Stimulated activated CD4-positive, alpha-beta T cell treated with anti-CD3 and anti-CD28 coated beads, Interleukin-15, amount 100 ng/mL, for 1 hour (primary cell): ENCODE measurements at regions not wholly inside any gene's neighbourhood (a gene's known extent, or its start where the extent isn't known, plus 50 kb on each side); places are given as distances from the start of the nearest gene placed in this dataset.
A peak's percentile ranks its signal among the peaks of the same experiment; 100 is the strongest.
"Not testable (repeated sequence)": the region's sequence is repeated elsewhere in the genome, so short reads cannot be mapped to it uniquely, and the experiment has no call there.

Experiments used
- DNase-seq, 2 donors: peaks; one replicate each; pipeline ENCODE4 v3.0.0-alpha.2; 2020; ENCODE audit warnings: low read depth in 1 of 2, low spot score in 1 of 2

DNA sequence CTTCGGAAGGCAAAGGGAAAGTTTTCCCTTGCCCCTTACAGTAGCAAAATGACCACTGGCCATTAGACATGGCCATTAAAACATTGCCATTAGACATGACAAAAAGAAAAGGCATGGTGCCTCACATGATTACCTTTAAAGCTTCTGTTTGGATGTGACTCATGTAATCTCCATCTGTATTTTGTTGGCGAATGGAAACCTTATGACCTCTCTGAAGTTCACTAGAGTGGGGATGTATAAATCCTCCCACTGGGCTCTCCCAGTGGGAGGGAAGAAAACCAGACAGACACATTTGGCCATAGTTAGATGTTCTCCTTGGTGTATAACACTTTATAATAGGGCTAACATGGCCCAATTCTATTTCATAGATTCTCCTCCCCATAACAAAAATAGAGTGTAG lies 152.6 kb downstream of the MAGEB17 start:
- DNase-seq: no peak

DNA sequence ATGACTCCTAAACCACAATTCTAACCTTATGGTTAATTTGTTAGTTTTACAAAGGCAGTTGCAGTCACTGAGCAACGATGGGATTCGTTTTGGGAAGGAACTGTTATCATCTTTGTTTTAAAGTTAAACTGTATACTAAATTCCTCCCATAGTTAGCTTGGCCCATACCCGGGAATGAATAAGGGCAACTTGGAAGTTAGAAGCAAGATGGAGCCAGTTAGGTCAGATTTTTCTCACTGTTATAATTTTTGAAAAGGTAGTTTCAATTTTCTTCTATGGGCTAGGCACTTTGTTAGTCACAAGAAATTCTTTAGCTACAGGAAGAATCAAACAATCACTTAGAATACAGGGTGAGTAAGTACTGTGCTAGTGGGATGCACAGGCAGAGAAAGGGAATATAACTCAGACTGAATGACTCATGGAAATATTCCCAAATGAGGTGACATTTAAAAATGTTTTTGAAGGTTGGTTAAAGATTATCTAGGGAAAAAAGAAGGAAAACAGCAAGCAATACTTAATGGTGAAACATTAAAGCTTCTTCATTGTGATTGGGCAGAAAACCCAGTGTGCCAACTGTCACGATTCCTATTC lies 153.6 kb downstream of the MAGEB17 start:
- no peak for DNase-seq

DNA sequence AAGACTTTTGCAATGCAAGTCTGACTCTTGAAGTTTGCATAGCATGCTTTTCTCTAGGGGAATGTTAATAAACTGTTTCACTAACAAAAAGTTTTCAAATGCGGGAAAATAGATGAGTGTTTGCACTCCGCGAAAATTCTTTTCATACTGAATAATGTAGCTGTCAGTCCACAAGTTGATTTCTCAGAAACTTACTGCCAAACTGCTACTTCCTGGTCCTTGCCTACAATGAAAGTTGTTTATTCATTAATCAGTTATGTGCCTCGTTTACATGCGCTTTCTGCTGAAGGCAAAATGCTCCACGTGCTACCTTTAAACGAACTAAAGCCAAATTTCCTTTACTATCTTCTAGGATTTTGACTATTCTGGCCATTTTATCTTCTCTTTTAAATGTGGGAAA lies 166.2 kb downstream of the MAGEB17 start:
- DNase-seq: no peak

DNA sequence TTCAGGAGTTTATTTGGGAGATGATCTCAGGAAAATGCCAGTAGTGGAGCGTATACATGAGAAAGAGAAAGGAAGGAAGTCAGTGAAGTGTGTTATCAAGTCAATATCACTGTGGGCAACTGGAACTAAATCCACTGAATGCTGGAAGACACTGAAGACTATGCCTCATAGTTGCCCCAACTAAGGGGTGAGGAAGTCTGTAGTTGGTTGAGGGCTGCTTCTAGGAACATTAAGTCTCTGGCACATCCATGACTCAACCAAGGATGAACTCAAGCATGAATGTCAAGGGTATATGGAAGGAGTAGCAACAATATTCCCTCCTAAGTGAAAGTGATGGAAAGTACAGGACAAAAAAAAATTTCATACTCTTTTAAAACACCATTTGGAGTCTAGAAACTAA lies 167.9 kb downstream of the MAGEB17 start:
- no peak for DNase-seq

DNA sequence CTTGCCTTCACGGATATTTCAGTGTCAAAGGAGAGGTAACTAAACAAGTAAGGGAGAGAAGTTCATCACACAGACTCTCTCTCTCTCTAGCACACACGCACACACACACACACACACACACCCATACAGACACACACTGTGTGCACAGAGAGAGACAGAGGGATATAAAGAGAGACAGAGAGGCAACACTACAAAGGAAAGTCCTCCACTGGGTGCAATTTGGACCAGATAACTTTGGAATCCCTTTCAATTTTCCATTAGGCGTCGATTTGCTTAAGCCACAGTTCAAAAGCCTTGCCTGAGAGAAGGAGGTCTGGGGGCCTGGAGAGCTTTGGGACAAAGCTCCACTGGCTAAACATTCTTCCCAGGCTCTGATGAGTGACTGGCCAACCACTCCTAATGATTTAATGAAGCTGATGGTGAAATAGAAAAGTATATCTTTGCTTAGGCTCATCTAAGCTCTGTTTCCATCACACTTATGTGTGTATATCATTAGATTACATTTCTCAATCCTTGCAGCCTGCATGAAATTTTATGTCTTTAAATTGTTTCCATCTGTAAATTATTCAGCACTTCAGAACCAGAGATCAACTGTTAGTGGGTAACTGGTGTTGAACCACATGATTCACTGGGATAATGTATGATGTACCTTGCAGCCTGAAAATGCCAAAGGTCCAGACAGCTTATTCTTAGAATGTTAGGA lies 180.8 kb downstream of the MAGEB17 start:
- DNase-seq: no peak

DNA sequence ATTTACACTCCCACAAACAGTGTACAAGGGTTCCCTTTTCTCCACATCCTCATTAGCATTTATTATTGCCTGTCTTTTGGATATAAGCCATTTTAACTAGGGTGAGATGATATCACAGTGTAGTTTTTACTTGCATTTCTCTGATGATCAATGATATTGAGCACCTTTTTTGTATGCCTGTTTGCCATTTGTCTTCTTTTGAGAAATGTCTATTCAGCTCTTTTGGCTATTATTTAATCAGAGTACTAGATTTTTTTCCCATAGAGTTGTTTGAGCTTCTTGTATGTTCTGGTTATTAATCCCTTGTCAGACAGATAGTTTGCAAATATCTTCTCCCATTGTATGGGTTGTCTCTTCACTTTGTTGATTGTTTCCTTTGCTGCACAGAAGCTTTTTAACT lies 190.6 kb downstream of the MAGEB17 start:
- DNase-seq: no peak

DNA sequence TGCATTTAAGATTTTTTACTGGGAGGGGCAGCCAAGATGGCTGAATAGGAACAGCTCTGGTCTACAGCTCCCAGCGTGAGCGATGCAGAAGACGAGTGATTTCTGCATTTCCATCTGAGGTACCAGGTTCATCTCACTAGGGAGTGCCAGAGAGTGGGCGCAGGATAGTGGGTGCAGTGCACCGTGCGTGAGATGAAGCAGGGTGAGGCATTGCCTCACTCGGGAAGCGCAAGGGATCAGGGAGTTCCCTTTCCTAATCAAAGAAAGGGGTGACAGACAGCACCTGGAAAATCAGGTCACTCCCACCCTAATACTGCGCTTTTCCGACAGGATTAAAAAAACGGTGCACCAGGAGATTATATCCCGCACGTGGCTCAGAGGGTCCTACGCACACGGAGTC lies 192.8 kb downstream of the MAGEB17 start:
- DNase-seq: not testable (repeated sequence)

DNA sequence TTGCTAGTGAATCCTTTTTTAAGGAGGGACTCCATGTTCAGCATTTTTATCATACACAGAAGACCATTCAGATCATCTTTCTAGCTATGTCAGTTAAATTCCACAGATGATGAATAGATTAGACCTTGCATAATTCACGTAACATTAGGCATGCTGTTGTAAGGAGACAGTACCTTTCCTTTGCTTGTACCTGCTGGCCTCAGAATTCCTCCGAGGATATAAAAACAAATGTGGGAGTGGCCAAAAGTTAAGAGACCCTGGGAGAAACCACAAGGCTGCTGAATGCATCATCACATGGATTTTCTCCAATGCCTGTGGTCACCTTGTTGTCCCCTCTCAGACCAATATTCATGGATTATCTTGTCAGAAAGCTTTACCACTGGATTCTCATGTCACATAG lies 201.4 kb downstream of the MAGEB17 start:
- no peak for DNase-seq

DNA sequence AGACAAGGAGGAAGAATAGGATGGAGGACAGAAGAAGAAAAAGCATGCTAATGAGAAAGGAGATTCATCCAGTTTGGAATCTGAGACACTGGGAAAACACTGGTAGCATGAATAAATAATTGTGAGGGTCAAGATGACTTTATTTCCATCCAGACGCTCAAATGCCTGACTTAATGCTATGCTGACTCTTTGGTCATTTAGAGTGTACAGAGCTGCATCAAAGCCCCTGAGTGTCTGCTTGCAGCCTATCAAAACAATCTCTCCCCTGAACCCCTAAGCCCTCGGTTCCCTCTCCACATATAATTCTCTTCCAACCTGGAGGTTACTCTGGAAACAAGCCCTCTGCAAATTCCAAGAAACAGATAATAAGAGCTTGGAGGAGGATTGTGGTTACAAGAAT lies 208.8 kb downstream of the MAGEB17 start:
- no peak for DNase-seq

DNA sequence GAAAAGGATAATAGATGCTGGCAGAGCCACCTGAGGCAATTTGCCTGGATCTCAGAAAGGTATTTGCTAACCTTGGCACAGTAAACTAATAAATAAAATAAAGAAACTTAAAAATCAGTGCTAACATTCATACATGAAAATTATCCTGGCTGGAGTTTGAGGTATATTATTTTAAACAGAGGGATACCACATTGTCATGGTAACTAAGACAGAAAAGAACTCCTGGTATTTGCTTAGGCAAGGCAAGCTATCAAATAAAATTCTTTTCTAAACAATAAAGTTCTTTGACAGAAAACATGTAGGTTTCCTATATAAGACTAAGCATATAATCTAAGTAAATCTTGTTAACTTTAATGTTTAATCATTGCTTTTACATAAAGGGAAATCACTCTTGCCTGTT lies 218.8 kb downstream of the MAGEB17 start:
- no peak for DNase-seq

DNA sequence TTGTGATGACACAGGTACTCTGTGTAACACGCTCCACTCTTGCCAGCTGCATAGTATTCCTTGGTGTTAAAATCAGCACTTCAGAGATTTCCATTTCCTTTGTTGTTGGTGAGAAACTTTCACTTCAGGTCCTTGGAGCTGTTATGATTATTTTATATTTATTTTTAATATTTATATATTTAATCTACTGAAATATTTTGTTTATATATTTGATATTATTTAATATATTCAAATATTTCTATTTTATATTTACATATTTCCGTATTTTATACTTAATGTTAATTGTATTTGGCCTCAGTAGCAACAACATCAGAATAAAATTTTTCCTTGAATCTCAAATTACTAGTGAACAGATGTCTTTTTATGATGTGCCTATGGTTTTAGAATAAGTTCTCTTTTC lies 225.3 kb downstream of the MAGEB17 start:
- no peak for DNase-seq

DNA sequence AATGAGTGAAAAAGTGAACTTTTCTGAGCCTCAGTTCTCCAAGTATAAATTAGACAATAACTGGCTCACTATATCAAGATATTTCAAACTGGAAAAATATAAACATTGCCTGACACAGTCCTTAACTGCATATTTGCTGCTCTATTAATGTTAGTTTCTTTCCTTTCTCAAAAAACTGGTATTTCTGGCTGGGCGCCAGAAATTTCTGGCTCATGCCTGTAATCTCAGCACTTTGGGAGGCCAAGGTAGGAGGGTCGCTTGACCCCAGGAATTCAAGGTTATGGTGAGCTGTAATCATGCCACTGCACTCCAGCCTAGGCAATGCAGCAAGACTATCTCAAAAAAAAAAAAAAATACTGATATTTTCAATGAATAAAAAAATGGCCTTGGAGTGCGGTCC lies 227.0 kb downstream of the MAGEB17 start:
- no peak for DNase-seq

DNA sequence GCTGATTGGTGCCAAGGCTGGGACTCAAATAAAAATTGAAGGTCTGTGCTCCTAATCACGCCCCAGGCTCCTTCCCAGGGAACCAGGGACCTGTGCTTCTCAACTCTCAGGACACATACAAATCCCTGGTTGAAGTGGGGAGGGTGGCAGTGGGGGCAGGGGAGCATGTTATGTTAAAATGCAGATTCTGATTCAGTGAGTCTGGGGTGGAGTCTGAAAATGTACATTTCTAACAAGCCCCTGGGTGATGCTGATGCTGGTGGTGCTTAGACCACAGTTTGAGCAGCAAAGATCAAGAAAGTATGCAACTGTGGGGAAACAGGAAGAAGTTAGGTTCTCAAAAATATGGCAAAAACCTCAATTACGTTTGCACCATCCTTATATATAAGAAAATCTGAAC lies 236.5 kb downstream of the MAGEB17 start:
- DNase-seq: no peak

DNA sequence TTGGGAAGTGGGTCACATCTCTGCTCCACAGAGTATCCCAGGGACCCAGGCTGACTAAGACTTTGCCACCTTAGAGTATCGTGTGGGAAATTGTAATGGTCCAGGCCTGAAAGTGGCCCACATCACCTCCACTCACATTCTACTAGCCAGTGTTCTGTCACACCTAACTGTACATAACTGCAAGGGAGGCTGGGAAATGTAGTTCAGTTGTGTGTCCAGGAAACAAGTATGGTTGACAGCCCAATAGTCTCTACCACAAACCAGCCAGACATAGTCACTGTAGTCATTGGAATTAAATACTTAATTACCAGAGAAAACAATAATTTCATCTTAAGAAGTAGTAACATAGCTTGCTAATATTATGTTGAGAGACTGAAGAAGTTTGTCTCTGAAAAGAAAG lies 233.4 kb upstream of the S100G start:
- DNase-seq: no peak

DNA sequence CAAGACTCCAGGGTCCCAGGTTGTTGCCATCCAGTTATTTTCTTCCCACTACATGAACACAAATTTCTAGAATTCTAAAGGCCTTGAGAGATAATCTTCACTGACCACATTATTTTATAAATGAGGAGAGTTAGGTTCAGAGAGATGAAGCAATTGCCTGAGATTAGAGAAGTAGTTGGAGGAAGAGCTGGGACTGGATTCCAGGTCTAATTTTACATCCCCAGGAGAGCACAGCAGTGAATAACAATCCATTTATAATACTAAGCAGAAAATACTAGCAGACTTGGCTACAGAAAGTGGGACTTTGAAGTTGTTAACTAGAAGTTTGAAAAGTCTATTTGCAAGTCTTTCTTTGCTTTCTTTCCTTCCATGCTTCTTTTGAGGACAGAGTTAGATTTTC lies 231.3 kb upstream of the S100G start:
- DNase-seq: no peak

DNA sequence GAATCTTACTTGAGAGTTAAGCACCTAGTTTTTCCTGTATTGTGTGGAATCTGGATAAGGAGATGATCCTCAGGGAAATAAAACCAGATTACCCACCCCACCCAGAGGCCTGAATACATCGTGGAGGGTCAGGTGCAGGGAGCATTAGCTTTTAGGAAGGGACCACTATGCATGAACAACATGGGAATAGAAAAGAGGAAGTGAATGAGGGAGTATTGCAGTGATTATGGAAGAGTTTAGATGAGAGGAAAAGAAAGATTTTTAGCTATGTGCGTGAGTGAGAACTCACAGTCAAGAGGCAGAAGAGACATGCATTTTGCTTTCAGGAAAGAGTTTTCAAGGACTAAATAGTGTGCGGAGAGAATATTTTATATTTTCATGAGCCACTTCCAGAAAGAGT lies 222.3 kb upstream of the S100G start:
- DNase-seq: no peak

DNA sequence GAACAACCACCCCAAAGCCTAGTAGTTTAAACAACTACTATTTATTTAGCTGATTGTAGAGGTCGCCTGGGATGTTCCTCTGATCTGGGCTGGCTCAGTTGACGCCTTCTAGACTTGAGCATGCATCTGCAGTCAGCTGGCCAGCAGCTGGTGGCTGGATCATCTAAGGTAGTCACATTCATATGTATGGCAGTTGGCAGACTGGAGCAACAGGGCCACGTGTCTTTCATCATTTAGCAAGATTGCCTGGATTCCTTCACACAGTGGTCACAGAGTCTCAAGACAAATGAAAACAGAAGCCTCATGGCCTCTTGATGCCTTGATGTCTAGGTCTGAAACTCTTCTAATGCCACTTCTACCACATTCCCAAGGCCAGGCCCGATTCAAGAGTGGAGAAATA lies 220.6 kb upstream of the S100G start:
- no peak for DNase-seq

DNA sequence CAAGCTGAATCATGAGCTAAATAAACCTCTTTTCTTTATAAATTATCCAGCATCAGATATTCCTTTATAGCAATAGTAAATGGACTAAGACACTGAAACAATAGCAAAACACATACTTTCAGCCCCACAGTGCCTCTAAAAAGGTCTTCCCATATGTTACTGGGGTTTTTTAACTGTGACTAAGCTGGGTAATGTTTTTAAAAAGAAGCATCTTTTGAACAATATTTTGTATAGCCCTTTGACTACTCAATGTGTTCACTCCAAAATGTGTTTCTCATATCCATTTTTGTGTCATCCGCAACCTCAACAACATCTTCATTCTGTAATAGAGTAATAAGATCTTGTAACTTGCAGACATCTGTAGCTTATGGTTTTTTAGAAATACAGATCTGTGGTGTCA lies 218.7 kb upstream of the S100G start:
- DNase-seq: no peak

DNA sequence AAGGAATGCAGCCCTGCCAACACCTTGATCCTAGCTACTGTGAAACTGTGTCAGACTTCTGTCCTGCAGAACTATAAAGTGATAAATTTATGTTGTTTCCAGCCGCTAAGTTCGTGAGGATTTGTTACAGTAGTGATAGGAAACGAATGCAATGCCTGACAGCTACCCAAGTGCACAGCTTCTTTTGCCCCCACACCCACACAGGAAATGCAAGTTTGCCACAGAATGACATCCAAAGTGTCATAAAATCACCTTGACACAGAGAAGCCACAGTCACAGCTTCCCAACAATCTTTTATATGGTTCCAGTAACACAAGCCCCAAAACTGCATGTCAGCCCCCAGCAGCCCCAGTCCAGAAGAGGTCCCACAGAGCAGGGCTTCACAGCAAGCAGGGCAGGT lies 216.9 kb upstream of the S100G start:
- no peak for DNase-seq

DNA sequence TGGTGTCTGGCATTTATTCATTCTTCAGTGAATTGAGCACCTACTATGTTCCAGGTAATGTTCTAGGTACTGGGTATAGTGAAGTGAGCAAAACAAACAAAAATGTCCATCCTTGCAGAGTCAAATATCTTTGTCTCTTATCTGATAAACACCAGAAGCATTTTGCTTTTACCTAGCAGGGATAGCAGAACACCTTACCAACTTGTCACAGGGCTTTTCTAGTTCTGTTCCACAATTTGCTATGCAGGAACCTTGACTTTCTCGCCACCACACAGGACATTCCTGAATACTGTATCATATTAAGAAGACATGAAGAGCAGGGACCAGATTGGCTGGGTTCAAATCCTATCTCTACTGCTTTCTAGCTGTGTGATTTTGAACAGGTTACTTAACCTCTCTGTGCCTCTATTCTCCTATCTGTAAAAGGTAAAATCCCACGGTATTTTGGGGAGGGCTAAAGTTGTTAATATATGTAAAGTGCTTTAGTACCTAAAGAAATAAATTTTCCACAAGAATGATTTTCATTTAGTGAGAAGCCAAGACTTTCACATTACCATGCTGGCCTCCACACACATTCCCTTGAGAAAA lies 214.5 kb upstream of the S100G start:
- no peak for DNase-seq

DNA sequence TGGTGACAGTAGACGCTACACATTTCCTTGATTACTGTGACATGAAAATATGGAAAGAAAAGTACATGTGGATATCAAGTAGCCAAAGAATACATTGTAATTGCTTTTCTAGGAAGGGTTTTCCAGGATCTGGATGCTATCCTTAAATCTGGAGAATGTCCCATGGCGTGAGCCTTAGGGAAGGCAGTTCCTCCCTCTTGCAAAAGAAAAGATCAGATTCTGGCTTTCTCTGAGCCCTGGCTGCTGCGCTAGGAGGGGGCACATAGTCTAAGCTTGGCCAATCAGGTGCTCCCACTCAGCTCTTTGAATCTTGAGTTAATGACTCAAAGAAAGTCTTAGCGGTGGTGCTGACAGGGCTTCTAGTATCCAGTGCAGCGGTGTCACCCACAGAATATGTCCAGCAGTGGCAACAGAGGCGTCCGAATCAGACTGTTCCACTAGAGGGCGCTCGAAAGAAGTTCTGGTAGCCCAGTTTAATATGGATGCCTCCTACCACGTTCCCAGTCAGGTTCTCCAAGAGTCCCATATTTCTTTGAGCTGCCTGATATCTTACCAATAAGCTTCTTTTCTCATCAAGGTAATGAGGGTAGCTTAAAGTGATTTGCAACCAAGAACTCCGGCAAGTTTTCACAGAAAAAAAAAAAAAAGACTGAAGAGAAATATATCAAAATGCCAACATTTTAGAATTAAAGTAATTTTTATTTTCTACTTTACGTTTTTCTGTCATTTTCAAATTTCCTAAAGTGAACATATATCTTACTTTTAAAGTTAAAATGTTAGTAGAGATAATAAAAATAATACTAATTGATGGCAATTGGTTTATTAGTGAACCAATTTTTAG lies 213.4 kb upstream of the S100G start:
- peak; percentile 2 to 10 for DNase-seq

DNA sequence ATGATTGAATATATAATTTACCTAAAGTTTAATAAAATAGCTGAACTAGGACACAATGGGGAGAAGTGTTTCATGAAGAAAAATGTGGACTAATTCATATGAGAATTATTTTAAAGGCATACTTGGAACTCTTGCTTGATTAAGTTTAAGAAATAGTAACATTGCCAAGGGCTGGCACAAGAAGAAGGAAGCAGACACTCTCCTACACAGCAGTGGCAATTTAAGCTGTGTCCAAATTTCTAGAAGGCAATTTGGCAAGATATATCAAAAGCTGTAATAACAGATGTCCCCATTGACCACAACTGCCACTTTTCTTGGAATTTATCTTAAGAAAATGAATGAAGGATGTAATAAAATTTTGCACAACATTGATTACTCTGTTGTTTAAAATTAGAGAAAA lies 209.5 kb upstream of the S100G start:
- DNase-seq: no peak
